ENCODE measurements at regions not wholly inside any gene's neighbourhood (a gene's known extent, or its start where the extent isn't known, plus 50 kb on each side); places are given as distances from the start of the nearest gene placed in this dataset.

GRCh38 chr2:224121406-224122067 is 82.5 kb upstream of the SERPINE2 start:
- no peak for TF ChIP-seq CTCF (IDR thresholded peaks at IDR 0.05)
- no peak for TF ChIP-seq POLR2A (IDR thresholded peaks at IDR 0.05)

Data from right lobe of liver (tissue), 4 donors.